NCI-H69 (cell line): ENCODE measurements at regions not wholly inside any gene's neighbourhood (a gene's known extent, or its start where the extent isn't known, plus 50 kb on each side); places are given as distances from the start of the nearest gene placed in this dataset.

ENCODE experiments used
- DNase-seq: peaks from one replicate; lab custom pipeline; 2025; lab: John Stamatoyannopoulos, UW

DNA sequence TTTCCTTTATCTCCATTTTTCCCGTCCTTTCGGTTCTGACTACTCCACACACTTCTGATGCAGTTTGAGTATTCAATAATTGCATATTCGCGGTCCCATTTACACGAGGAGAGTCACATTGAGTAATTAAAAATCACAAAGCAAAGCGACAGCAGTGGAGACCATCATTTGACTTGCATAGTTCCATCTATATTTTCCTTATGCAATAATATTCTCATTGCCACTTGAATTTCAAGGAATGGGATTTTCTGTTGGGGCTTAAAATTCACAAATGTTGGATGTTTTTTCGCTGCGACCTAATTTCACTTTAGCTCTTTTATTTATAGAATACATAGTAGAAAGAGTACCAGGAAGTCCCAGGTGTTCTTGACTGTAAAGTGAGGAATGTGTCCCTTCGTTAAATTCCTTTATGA lies 186.8 kb downstream of the ZEB2 start:
- DNase-seq, result no peak

DNA sequence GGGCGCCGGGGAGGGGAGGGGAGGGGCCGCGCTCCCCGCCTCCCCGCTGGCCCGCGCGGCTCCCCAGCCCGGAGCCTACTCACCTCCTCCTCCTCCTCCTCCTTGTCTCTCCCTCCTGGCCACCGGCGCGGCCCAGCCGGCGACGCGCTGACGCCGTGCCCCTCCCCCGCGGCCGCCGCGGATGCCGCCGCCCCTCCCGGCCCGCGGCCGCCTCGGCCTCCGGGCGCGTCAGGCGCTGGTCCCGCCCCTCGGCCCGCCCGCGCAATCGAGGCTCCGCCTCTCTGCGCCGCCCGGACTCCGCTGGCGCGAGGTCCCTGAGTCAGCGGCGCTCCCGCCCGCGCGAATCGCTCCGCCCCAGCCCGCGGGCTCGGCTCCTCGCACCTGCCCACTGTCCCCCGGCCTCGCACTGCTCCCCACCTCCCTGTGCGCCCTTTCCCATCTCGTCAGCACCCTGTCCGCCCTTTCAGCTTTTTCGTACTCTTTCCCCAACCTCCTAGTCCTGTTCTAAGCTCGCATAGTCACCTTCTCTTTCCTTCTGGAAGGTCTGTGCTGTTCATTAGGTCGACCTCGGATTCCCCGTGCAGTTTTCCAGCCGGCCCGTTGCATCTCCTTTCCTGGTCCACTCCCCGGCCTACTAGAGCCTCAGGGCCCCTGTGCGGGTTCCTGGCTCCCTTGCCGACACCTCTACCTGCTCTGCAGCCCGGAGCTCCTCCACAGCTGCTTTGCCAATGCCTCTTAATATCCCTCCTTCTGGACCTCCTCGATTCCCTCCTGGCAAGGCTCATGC lies 187.4 kb downstream of the ZEB2 start:
- peak; percentile 81 for DNase-seq

DNA sequence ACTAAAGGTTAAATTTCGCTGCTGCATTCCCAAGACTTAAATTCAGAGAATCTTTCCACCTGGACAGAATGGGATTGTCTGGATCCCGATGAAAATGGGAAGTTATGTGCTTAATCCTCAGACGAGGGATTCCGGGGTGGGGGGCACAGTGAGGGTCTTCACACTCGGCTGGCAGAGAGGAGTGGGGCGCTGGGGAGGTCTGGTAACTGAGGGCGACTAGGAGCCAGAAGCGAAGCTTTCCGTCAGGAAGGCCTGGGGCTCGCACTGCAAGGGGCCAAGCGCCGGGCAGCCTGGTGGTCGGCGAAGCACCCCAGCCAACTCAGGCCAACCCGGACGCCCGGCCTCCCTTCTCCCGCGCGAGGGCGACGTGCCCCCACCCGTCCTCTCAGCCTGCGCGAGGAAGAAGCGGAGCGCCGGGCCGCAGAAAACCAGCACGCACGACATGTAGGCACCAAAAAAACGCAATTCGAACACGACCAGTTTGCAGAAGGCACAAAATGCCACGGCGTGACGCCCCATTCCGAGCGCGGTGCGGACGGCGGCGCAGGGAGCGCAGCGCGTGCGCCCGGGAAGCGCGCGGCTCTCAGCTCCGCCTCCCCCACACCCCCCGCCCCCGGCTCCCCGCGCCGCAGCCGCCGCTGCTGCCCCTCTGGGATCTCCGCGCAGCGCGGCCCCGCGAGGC lies 188.1 kb downstream of the ZEB2 start:
- DNase-seq, result no peak

DNA sequence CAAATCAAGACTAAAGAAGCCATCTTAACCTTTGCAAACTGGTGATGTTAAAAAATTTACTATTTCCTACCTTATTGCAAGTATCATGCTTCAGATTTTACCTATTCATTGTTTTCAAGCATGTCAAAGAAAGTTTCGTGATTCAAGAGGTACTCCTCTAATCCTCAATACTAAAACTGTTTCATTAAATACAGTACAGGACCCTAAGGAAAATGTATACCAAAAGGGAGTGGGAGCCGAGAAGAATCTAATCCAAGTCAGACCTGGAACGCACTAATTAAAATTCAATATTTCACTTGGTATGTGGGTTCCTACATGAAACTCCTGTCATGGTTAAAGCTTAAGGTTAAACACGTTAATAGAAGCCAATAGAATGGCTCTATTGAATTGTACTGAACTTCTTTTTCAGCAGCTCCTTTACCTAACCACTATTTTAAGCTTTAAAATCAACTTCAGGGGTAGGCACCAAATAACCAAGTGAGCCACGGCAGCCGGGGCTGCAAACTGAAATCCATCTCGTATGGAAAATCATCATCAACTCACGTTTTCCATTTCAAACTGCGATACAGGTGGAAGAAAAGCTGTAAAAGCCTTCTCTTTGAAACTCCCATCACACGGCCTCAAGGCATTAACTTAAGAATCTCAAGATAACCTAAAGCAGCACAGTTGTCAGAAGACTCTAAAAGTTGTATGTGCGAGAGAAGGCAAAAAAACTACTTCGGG lies 188.8 kb downstream of the ZEB2 start:
- DNase-seq, result peak; percentile 2

DNA sequence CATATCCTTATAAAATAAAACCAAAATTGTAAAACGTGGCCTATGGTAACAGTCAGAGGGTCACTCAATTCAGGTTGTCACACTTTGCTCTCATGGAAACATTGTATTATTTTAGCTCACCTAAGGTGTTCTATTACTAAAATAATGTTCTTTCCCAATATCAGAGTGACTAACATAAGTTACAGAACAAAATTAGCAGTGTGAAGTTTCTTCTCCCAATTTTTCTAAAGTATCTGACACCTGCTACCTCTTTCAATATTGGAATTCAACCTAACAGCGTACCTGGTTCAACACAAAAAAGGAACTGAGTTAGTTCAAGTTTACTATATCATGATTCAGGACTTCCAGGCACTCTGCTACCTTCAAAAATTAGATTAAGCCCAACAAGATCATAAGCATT lies 190.4 kb downstream of the ZEB2 start:
- no peak for DNase-seq

DNA sequence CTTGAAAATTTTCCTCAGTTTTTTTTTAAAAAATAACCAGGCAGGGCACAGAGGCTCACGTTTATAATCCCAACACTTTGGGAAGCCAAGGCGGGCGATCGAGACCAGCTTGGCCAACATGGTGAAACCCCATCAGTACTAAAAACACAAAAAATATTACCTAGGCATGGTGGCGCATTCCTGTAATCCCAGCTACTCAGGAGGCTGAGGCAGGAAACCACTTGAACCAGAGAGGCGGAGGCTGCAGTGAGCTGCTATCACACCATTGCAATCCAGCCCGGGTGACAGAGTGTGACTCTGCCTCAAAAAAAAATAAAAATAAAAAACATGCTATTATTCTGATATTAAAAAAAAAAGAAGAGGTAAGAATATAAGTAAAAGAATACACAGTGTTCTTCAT lies 191.0 kb downstream of the ZEB2 start:
- no peak for DNase-seq

DNA sequence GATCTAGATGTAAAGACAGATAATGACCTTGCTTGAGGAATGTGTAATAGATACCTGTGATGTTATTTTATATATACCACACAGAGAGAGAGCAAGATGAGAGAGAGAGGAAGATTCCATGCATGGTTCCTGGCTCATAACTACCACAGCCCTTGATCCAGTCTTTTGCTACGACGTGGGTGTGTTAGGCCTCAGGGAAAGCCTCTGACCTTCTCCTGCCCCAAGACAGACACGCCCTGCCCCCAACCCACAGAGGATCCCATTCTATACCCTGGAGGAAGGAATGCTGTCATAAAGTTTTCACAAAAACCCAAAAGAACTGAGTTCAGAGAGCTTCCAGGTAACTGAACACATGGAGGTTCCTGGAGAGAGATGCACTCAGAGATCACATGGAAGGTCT lies 193.1 kb downstream of the ZEB2 start:
- DNase-seq, result no peak

DNA sequence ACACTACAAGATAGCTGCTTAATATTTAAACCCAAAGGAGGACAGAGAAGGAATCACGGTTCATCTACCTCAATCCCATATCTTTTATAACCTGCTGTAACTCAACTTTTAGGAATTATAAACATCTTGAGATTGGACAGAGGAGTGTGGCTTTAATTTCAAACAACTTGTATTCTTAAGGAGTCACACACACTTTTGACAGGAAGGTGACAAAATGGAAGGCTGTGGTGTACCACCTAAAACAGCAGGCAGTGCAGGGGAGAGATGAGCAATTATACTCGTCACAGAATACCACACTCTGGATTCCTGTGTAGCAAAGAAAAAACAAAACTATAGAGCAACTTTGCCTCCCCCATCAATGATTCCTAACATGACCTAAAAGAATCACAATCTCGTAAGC lies 194.8 kb downstream of the ZEB2 start:
- no peak for DNase-seq

DNA sequence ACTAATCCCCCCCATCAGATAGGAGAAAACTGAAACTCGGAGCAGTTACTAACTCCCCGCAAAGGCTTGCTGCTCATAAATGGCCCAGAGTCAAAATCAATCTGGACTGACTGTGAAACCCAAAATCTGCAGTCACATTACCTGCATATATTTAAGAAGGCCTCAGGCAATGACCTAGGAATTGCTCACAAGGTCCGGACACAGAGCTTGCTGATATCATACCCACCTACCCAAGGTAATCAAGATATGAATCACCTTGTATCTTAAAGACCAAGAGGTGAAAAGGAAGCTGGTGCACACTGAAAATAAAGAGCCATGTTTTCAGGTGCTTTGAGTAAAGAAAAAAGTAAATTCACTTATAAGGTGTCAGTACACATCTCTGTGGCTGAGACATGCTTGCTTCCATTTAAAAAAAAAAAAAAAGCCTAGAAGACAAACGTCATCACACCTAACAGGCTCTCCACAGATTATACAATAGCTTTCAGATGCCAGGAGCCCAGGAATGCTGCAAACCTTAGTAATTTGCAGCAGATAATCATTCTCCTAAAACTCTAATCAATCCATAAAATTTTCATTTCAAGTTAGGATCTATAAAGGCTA lies 195.4 kb downstream of the ZEB2 start:
- DNase-seq, result no peak

DNA sequence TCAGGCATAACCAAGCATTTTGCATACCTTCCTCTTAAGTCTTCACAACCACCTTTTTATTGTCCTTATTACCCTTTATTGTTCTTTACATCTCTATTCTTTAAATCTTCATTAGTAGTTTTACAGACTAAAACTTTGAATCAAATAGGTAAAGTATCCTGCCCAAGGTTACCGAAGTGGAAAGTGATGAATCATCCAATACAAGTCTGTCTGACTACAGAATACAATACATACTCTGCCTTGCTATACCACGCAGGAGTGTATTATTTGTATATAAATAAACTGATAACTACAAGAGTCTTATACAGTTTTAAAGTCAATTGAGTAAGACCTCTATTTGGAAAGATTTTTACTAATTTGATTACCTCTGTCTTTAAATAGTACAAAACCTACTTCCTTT lies 196.0 kb downstream of the ZEB2 start:
- DNase-seq, result no peak

DNA sequence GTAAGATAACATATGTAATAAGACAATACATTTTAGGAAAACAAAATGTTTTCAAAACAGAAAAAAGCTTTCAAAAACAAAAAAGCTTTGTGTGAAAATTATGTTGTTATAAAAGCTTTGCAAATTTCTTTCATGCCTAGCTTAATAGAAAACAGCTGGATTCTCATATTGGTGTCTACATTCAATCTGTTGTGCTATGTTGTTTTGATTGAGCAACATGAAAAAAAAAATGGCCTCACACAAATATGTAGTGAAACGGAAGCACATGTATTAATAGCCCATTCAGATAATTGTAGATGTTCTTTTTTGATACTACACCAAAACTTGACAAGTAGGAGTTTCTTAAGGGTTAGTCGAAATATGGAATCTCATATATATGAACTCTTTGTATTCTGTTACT lies 197.5 kb downstream of the ZEB2 start:
- DNase-seq, result no peak

DNA sequence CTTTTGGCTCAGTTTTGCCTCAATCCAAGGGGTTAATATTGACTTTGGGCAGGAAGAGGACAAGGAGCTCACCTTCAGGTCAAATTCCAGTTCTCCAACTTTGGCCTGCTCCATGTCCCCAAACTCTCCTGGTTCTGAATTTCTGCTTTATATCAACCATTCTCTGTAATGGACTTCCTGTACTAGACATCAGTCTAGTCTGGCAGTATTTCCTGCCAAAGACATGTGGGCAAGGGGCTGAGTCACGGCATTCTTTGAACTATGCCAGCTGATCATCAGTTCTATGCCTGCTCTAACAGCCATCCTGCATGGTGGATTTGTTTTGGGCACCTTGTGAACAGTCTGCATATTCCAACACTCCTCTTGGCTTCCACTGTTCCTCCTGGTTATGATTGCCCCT lies 199.4 kb downstream of the ZEB2 start:
- DNase-seq, result no peak

DNA sequence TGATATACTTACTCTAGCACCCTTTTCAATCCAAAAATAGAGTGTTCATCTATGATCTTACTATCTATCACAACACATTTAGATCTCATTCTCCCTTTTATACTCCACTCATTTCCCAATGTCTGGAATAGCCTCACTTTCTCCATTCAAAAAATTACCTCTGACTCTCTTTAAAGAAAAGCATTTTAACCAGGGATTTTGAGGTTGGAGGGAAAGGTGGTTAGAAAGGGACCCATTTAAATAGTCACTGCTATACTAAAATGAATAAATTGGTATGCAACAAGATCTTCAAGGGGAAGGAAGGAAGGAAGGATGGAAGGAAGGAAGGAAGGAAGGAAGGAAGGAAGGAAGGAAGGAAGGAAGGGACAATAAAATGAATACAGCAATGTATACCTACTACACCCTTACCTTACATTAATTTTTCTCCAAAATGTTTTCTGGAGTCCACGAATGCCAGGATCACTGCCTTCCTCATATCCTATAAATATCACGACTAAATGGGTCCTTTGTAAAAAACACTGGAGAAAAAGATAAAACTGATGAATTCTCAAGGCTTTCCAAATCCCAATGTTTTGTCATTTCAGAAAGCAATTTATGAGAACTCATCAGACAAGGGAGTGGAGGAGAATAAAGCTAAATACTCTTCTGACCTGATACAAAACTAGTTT lies 202.7 kb downstream of the ZEB2 start:
- no peak for DNase-seq

DNA sequence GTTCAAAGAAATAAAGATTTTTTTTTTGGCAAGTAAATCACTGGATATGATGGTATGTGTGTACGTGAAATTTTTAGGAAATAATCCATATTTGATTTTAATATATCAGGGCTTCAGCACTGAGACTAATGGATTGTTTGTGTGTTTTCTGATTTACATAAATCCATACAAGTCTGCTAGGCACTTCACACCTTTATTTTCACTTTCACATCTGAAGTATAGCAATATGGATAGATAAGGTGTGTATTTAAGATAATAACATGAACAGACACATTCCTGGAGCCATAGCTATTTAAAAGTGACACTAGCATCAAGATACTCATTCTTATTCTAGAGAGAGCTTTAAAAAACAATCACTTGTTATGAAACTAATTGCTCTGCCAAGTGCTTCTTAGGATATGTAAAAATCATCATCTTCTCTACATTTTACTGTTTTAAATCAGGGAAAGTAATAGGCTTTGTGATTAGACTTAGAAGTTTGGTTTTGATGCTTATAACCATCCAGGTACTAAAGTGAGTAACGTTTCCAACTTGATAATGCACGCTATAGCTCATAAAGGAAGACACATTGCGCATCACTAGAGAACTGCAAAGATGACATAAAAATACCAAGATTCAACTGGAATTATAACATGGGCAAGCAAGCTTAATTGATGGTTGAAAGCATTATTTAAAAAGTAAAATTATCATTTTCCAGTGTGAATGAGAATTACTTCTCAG lies 208.9 kb downstream of the ZEB2 start:
- no peak for DNase-seq

DNA sequence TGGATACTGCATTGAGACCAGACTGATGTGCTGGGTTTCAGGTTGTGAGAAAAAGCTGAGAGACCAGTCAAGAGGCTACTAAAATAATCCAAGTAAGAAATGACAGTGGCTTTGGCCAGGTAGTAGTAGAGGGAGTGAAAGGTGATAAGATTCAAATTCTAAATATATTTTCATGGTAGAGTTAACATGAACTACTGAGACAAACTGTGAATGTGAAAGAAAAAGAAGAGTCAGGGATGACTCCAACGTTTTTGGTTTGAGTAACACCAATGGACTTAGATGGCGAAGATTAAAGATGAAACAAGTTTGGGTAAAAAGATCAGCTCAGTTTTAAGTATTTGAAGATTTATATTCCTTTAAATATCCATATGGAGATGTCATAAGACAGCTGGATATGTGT lies 209.4 kb downstream of the ZEB2 start:
- no peak for DNase-seq

DNA sequence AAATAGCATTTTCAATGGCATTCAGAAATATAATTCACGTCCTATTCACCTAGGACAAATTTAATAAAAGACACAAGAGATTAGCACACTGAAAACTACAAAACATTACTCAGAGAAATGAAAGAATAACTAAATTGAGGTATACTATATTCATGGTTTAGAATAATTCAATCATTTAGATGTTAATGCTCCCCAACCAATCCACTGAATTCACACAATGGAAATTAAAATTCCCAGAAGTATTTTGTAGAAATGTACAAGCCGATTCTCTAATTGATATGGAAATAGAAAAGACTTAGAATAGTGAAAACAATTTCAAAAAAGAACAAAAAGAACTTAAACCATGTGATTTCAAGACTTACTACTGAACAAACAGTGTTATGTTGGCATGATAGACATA lies 212.2 kb downstream of the ZEB2 start:
- DNase-seq, result no peak

DNA sequence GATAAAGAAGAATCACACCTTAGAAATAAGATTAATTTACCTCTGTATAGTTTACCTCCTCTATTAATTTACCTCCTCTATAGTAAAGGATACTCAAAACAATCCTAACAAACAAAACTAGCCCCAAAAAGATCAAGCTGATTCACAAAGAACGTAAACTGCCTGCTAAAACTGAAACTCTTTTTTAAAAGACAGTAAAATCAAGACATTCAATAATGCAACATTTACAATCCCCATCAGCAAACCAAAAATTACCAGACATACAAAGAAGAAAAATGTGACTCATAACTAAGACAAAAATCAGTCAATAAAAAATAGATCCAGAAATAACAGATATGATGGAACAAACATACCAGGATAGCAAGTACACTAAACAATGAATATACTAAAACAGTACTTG lies 215.7 kb downstream of the ZEB2 start:
- DNase-seq, result no peak

DNA sequence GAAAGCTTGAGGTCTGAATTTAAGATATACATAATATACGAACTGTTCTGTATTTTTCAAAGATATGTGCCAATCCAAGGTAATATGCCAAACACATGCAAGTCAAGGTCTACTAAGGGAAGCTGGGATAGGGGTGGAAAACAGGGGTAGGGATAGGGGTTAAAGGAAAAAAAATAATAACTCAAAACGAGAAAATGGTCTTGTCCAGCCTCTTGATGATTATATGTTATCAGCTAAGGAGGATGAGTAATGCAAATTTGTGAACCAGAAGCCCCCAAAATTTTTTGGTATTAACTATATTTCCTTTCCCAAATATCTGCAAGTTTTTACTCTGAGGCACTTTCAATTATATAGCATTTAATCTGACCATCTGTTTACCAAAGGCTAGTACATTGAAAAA lies 219.3 kb downstream of the ZEB2 start:
- no peak for DNase-seq

DNA sequence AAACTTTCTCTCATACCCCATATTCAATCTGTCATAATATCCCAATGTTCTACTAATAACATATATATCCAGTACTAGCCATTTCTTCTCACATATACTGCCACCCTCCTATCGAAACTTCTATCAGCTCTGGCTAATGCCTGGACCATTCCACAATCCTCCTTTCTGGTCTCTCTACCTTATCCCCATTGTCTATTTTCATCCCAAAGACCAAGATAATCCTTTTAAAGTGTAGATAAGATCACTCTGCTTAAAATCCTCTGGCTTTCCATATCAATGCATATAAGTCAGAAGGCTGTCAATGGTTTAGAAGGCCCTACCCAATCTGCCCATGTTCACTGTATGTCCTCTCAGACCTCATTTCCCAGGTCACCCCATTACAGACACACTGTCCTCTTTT lies 229.6 kb downstream of the ZEB2 start:
- DNase-seq, result no peak

DNA sequence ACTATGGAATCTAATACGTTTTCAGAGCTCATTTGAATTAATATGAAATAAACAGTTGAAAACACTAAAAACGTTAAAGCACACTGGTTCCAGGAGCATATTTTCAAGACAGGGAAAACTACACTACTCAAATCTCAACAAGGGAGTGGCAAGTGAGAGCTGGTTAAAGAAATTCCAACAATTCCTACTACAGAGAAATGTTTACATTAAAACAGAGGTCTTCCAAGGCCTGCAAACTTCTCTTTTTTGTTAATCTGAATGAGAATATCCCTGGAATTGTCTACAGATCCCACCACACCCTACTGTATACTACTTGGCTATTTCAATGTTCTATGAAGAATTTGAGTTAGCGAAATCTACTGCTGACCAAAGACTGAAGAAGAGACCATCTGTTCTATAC lies 231.5 kb downstream of the ZEB2 start:
- DNase-seq, result no peak

DNA sequence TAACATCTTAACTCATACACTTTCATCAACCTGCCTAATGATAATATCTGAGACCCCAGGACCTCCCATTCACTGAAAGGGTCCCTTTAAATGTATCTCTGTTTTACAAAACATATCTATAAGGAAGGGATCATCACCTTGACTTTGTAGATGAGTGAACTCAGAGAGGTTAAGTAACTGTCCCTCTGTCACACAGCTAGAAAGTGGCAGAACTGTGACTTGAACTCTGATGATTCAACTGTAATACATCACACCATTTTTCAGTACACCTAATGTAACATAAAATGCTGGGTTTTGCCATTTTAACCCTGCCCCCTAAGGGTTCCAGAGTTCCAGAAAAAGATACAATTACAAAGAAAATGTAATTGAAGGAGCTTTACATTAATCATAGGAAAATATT lies 234.6 kb downstream of the ZEB2 start:
- DNase-seq, result no peak

DNA sequence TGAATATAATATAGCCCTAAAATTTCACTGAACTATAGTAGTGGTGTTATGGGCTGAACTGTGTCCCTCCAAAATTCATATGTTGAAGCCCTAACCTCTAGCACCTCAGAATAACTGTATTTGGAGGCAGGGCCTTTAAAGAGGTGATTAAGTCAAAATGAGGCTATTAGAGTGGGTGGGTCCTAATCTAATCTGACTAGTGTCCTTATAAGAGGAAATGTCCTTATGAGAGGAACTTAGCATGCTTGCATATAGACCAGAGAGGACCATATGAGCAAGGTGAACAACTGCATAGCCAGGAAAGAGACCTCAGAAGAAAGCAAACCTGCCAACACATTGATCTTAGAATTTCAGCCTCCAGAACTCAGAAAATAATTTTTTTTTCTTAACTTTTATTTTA lies 238.4 kb downstream of the ZEB2 start:
- no peak for DNase-seq
